Daoy (cell line): ENCODE measurements at regions not wholly inside any gene's neighbourhood (a gene's known extent, or its start where the extent isn't known, plus 50 kb on each side); places are given as distances from the start of the nearest gene placed in this dataset.

Source experiments
- DNase-seq: peaks from one replicate; pipeline ENCODE4 v3.0.0-alpha.2; 2015; ENCODE audit warnings: low read depth

GRCh38 chr3:31422237-31422636 lies 110.5 kb upstream of the STT3B start:
- no peak for DNase-seq

- no peak for DNase-seq
These were observed 109.2 kb upstream of the STT3B start for GRCh38 chr3:31423482-31423881.

- DNase-seq = no peak
These were observed 107.3 kb upstream of the STT3B start for GRCh38 chr3:31425401-31425800.

- DNase-seq = no peak
These were observed 105.1 kb upstream of the STT3B start for GRCh38 chr3:31427623-31428022.

GRCh38 chr3:31431321-31431720 lies 101.4 kb upstream of the STT3B start:
- DNase-seq = no peak

- DNase-seq = no peak
These were observed 99.6 kb upstream of the STT3B start for GRCh38 chr3:31432897-31433678.

GRCh38 chr3:31433679-31433992 lies 99.1 kb upstream of the STT3B start:
- no peak for DNase-seq

GRCh38 chr3:31434819-31435218 lies 97.9 kb upstream of the STT3B start:
- DNase-seq = no peak

GRCh38 chr3:31436830-31437229 lies 95.9 kb upstream of the STT3B start:
- DNase-seq = no peak

- no peak for DNase-seq
These were observed 94.0 kb upstream of the STT3B start for GRCh38 chr3:31438742-31439141.

GRCh38 chr3:31439890-31440750 lies 92.6 kb upstream of the STT3B start:
- DNase-seq = no peak

GRCh38 chr3:31440878-31441277 lies 91.8 kb upstream of the STT3B start:
- no peak for DNase-seq

GRCh38 chr3:31442755-31443154 lies 90.0 kb upstream of the STT3B start:
- DNase-seq = no peak

GRCh38 chr3:31444220-31445142 lies 88.2 kb upstream of the STT3B start:
- no peak for DNase-seq

GRCh38 chr3:31445701-31446100 lies 87.0 kb upstream of the STT3B start:
- DNase-seq = no peak

- peak; percentile 9 for DNase-seq
These were observed 84.5 kb upstream of the STT3B start for GRCh38 chr3:31448035-31448881.

- DNase-seq = no peak
These were observed 83.9 kb upstream of the STT3B start for GRCh38 chr3:31448882-31449243.

- DNase-seq = no peak
These were observed 83.4 kb upstream of the STT3B start for GRCh38 chr3:31449318-31449717.

GRCh38 chr3:31450345-31450744 lies 82.4 kb upstream of the STT3B start:
- DNase-seq = no peak

- DNase-seq = no peak
These were observed 80.1 kb upstream of the STT3B start for GRCh38 chr3:31452495-31453106.

- no peak for DNase-seq
These were observed 79.3 kb upstream of the STT3B start for GRCh38 chr3:31453430-31453829.
